ENCODE measurements at regions not wholly inside any gene's neighbourhood (a gene's known extent, or its start where the extent isn't known, plus 50 kb on each side); places are given as distances from the start of the nearest gene placed in this dataset.

- no peak for TF ChIP-seq TAF1 (IDR thresholded peaks at IDR 0.05; ENCODE audit: borderline replicate concordance, low read depth, low read length)
- no peak for TF ChIP-seq POLR2A (IDR thresholded peaks at IDR 0.05; ENCODE audit: low read depth, low read length)
- no peak for TF ChIP-seq POLR2AphosphoS5 (IDR thresholded peaks at IDR 0.05; ENCODE audit: low read depth, low read length)
Measured at GRCh38 chr20:19944772-19945459, 72.2 kb upstream of the NAA20 start.
